Mucosa of descending colon (tissue), 3 donors: ENCODE measurements at regions not wholly inside any gene's neighbourhood (a gene's known extent, or its start where the extent isn't known, plus 50 kb on each side); places are given as distances from the start of the nearest gene placed in this dataset.

Source experiments
- ATAC-seq: fragments of 200-7000 bp; cut with Tn5 transposase; one replicate; pipeline ENCODE4 v1.9.1; 2020; ENCODE audit warnings: mild to moderate bottlenecking, moderate library complexity
- DNase-seq, 3 donors: peaks; one replicate each; pipeline ENCODE4 v3.0.0-alpha.2; 2020
- H3K36me3 ChIP-seq: fragments of 200-600 bp; one replicate; pipeline ENCODE4 v1.8.0; 2021; ENCODE audit warnings: low read depth, mild to moderate bottlenecking
- H3K4me1 ChIP-seq: fragments of 200-600 bp; one replicate; pipeline ENCODE4 v1.8.0; 2021; ENCODE audit warnings: low read depth, mild to moderate bottlenecking
- H3K4me3 ChIP-seq: fragments of 200-600 bp; one replicate; pipeline ENCODE4 v1.8.0; 2021; ENCODE audit warnings: mild to moderate bottlenecking
- H3K9me3 ChIP-seq: fragments of 200-600 bp; one replicate; pipeline ENCODE4 v1.8.0; 2021; ENCODE audit warnings: mild to moderate bottlenecking
- intact Hi-C, 2 donors: fragments of 100-400 bp; cut with DNase I in 1 of 2; cut with micrococcal nuclease in 1 of 2; formaldehyde crosslinking; loops; one replicate each; pipeline versions ENCODE4 v1.11.0 to v1.11.1; 2022; cut with DNase I, micrococcal nuclease
- TF ChIP-seq, protein P1 (sequence below): fragments of 200-600 bp; IDR thresholded peaks from one replicate; pipeline ENCODE4 v1.8.0; 2022; ENCODE audit warnings: antibody characterized with exemption, mild to moderate bottlenecking
- donor health status: DM: no; HTN: no; CAD: no; lungs with moderate emphysema.
- donor health status: DM: no; HTN: no; CAD: no.
- donor health status: DM: no; HTN: yes; CAD: no.

DNA sequence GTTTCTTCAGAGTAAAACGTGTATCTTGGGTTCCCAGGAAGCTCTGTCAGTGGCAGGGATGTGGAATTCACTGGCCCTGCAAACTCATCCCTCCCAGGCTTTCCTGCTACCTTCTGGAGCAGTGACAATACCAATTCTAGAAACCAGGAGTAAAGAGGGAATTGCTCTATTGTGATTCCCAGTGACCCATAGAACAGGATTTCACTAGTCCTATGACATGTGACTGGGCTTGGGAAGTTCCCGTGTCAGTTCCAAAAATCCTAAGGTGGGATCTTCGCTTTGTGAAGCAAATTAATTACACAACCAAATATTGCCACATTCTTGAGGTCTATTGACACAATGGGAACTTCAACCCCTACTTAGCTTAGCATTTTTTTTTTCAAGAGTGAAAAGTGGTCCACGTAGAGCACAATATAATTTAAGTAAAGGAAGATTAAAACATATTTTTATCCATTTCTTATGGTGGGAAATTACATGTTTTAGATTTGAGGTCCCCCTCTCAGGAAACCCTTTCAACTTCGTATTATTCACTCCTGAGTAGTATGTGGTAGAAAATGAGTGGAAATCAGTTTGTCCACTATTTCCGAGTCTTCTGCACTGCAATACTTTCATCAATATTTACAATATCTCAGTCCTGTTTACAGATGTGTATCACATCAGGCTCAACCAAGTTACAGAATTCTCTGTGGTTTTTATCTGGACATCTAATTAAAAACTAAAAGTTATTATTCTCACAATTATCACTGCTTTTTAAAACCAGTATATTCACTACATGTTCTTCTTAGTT is 88.9 kb upstream of the SOX5 start:
- no peak for DNase-seq
- TF ChIP-seq, protein P1, sequence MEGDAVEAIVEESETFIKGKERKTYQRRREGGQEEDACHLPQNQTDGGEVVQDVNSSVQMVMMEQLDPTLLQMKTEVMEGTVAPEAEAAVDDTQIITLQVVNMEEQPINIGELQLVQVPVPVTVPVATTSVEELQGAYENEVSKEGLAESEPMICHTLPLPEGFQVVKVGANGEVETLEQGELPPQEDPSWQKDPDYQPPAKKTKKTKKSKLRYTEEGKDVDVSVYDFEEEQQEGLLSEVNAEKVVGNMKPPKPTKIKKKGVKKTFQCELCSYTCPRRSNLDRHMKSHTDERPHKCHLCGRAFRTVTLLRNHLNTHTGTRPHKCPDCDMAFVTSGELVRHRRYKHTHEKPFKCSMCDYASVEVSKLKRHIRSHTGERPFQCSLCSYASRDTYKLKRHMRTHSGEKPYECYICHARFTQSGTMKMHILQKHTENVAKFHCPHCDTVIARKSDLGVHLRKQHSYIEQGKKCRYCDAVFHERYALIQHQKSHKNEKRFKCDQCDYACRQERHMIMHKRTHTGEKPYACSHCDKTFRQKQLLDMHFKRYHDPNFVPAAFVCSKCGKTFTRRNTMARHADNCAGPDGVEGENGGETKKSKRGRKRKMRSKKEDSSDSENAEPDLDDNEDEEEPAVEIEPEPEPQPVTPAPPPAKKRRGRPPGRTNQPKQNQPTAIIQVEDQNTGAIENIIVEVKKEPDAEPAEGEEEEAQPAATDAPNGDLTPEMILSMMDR: no peak
- no peaks in the 10 kb centered on the region for H3K4me1 ChIP-seq
- no peaks in the 10 kb centered on the region for H3K36me3 ChIP-seq
- ATAC-seq: no peak
- intact Hi-C loops: no loop called here
- H3K9me3 ChIP-seq: no peaks in the 10 kb centered on the region
- H3K4me3 ChIP-seq: no peak overlapping the region

GRCh38 chr12:24036438-24037216 is 87.2 kb upstream of the SOX5 start:
- no peaks in the 10 kb centered on the region for H3K4me1 ChIP-seq
- intact Hi-C loops: no loop called here
- no peaks in the 10 kb centered on the region for H3K9me3 ChIP-seq
- ATAC-seq: no peak
- no peak for DNase-seq
- H3K4me3 ChIP-seq: no peak overlapping the region
- TF ChIP-seq, protein P1: no peak
- no peaks in the 10 kb centered on the region for H3K36me3 ChIP-seq

DNA sequence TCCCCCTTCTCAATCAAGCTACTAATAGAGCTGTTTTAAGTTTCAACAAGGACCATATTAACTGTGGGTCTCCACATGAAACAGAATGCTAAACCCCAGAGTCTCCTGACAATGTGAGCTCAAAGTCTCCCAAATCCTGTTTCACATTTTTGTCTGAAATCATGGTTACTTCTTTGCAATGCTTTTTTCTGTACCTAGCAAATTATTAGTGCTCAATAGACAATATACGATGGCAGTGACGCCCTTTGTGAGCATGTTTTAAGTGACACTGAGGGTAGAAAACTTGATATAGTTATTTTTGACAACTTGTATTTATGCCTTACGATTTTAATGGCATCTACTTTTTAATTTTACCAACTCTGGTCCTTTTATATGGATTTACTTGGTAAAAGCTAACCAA is 85.4 kb upstream of the SOX5 start:
- no peaks in the 10 kb centered on the region for H3K9me3 ChIP-seq
- H3K4me3 ChIP-seq: no peak overlapping the region
- TF ChIP-seq, protein P1: no peak
- ATAC-seq: no peak
- H3K36me3 ChIP-seq: no peaks in the 10 kb centered on the region
- DNase-seq: no peak
- H3K4me1 ChIP-seq: no peaks in the 10 kb centered on the region
- intact Hi-C loops: no loop called here

DNA sequence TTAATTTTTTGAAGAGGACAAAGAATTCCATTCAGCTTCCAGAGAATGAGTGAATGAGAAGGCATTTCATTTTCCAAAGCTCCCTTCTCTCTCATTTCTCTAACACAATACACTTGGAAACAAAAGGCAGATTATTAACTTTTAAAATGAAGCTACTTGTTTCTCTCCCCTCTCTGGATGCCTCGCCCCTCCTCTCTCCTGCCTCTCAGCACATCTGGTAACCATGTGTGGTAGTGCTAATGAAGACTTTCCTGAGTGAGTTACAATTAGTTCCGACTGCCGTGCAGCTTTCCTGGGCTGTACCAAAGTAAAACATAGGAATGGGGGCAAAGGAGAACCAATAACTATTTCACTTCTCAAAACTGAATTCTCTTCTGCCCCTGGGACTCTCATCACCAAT is 84.7 kb upstream of the SOX5 start:
- H3K4me3 ChIP-seq: no peak overlapping the region
- no peaks in the 10 kb centered on the region for H3K4me1 ChIP-seq
- DNase-seq: no peak
- TF ChIP-seq, protein P1: no peak
- H3K36me3 ChIP-seq: no peaks in the 10 kb centered on the region
- ATAC-seq: no peak
- intact Hi-C loops: no loop called here
- no peaks in the 10 kb centered on the region for H3K9me3 ChIP-seq

DNA sequence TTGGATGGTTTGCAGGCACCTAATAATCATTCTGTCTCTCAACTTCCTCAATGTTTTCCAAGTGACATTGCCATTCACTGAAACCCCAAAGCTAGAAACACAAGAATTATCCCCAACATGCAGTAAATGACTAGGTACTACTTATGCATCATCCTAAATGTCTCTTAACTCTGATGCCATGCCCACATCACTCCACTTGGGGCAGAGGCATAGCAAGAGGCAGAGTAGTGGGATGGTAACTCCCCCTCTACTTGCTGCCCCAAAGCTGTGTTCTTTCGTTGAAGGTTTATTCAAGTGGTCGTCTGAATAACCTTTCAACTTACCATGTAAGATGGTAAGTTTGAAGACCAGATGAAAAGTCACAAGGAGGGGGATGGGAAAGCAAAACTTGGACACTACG is 77.9 kb upstream of the SOX5 start:
- Histone ChIP-seq H3K36me3 (no peaks in the 10 kb centered on the region), H3K4me3 (no peak overlapping the region), H3K9me3 (no peaks in the 10 kb centered on the region), H3K4me1 (no peaks in the 10 kb centered on the region)
- TF ChIP-seq, protein P1: no peak
- ATAC-seq (no peak), DNase-seq (no peak)
- intact Hi-C loops: no loop called here
